H1 (cell line): ENCODE measurements at regions not wholly inside any gene's neighbourhood (a gene's known extent, or its start where the extent isn't known, plus 50 kb on each side); places are given as distances from the start of the nearest gene placed in this dataset.

ENCODE experiments used
- CTCF ChIA-PET: fragments of 300-600 bp; sonication (Branson Sonifier 250); formaldehyde crosslinking; loops from one replicate; lab custom pipeline; 2021; ENCODE audit not compliant: partially characterized antibody; lab: Charles Lee
- POLR2A ChIA-PET: fragments of 300-600 bp; sonication (Branson Sonifier 250); formaldehyde crosslinking; loops from one replicate; lab custom pipeline; 2021; ENCODE audit warnings: inconsistent platforms; ENCODE audit not compliant: partially characterized antibody; lab: Charles Lee
- DNase-seq, 2 experiments: peaks; one replicate each; pipeline versions ENCODE4 v3.0.0 to v3.0.0-alpha.2; 2010 to 2022; ENCODE audit warnings: low spot score in 2 of 2, low read depth in 1 of 2, mixed read lengths in 1 of 2
- FAIRE-seq: peaks from 2 replicates; lab custom pipeline; 2011; peaks lifted over from hg19 to GRCh38; lab: Jason Lieb, UNC
- H2AFZ ChIP-seq: 2 replicates; pipeline ENCODE4 v1.8.1; 2012; ENCODE audit warnings: low read length, inconsistent platforms
- H2AK5ac ChIP-seq: 2 replicates; pipeline ENCODE4 v1.6.1; 2013; ENCODE audit warnings: low read depth, low read length
- H2BK120ac ChIP-seq: replicated peaks from 2 replicates; pipeline ENCODE3; 2013; ENCODE audit warnings: low read depth, low read length, inconsistent platforms
- H2BK12ac ChIP-seq: 2 replicates; pipeline ENCODE4 v1.6.1; 2013; ENCODE audit warnings: low read depth, low read length
- H2BK15ac ChIP-seq: 2 replicates; pipeline ENCODE4 v1.6.1; 2013; ENCODE audit warnings: low read length
- H2BK20ac ChIP-seq: 2 replicates; pipeline ENCODE4 v1.6.1; 2013; ENCODE audit warnings: low read length
- H2BK5ac ChIP-seq: 2 replicates; pipeline ENCODE4 v1.6.1; 2013; ENCODE audit warnings: low read depth, low read length
- H3K14ac ChIP-seq: 2 replicates; pipeline ENCODE4 v1.6.1; 2013; ENCODE audit warnings: inconsistent platforms; ENCODE audit not compliant: insufficient read length
- H3K18ac ChIP-seq: 2 replicates; pipeline ENCODE4 v1.6.1; 2013; ENCODE audit warnings: low read length; ENCODE audit errors: extremely low read depth
- H3K23ac ChIP-seq: 2 replicates; pipeline ENCODE4 v1.6.1; 2013; ENCODE audit warnings: inconsistent platforms; ENCODE audit not compliant: insufficient read length
- H3K23me2 ChIP-seq: 2 replicates; pipeline ENCODE4 v1.6.1; 2013; ENCODE audit warnings: low read depth, low read length
- H3K27ac ChIP-seq: 2 replicates; pipeline ENCODE4 v1.6.1; 2011; ENCODE audit warnings: low read depth, low read length, inconsistent platforms
- H3K27me3 ChIP-seq, 4 experiments: replicated peaks in 1 of 4; 1 replicate in 1 of 4; 2 replicates in 3 of 4; pipeline versions ENCODE4 v1.6.1 to v1.8.1; 2011 to 2013; ENCODE audit warnings: low read length in 3 of 4, mild to moderate bottlenecking in 3 of 4, inconsistent platforms in 2 of 4, mixed read lengths in 2 of 4, moderate library complexity in 1 of 4; ENCODE audit not compliant: control insufficient read depth in 3 of 4, insufficient read depth in 3 of 4; ENCODE audit errors: extremely low read depth in 1 of 4
- H3K36me3 ChIP-seq, 4 experiments: 2 replicates each; pipeline versions ENCODE4 v1.6.1 to v1.8.1; 2011 to 2013; ENCODE audit warnings: mild to moderate bottlenecking in 4 of 4, low read length in 3 of 4, moderate library complexity in 2 of 4, control low read depth in 1 of 4, inconsistent platforms in 1 of 4; ENCODE audit not compliant: insufficient read depth in 4 of 4, control insufficient read depth in 2 of 4
- H3K4ac ChIP-seq: replicated peaks from 2 replicates; pipeline ENCODE3; 2013; ENCODE audit warnings: low read length, low read depth, mixed read lengths, inconsistent platforms; ENCODE audit not compliant: insufficient read length
- H3K4me1 ChIP-seq, 4 experiments: replicated peaks in 1 of 4; 1 replicate in 1 of 4; 2 replicates in 3 of 4; pipeline versions ENCODE4 v1.6.1 to v1.8.1; 2011 to 2013; ENCODE audit warnings: low read length in 3 of 4, inconsistent platforms in 2 of 4, mixed read lengths in 1 of 4; ENCODE audit not compliant: insufficient read depth in 4 of 4, control insufficient read depth in 3 of 4
- H3K4me2 ChIP-seq, 2 experiments: 2 replicates each; pipeline versions ENCODE4 v1.6.1 to v1.8.1; 2011 to 2013; ENCODE audit warnings: low read depth in 2 of 2, low read length in 2 of 2, control low read depth in 1 of 2, inconsistent platforms in 1 of 2, mild to moderate bottlenecking in 1 of 2; ENCODE audit not compliant: insufficient read depth in 1 of 2
- H3K4me3 ChIP-seq, 4 experiments: fragments of 200-600, 300-600 bp in 1 of 4; sonication (generic), shearing (Covaris generic), sonication (Bioruptor Twin) in 1 of 4; 2 replicates each; pipeline versions ENCODE4 v1.5.1 to v1.8.1; 2011 to 2016; ENCODE audit warnings: low read length in 4 of 4, low read depth in 3 of 4, control low read depth in 2 of 4, inconsistent platforms in 2 of 4, mild to moderate bottlenecking in 2 of 4, mixed read lengths in 1 of 4, moderate library complexity in 1 of 4; ENCODE audit not compliant: insufficient read depth in 2 of 4; ENCODE audit errors: extremely low read depth in 1 of 4
- H3K56ac ChIP-seq: replicated peaks from 2 replicates; pipeline ENCODE3; 2013; ENCODE audit warnings: low read depth, mild to moderate bottlenecking, mixed read lengths, low read length, inconsistent platforms; ENCODE audit not compliant: insufficient read length
- H3K79me1 ChIP-seq: 2 replicates; pipeline ENCODE4 v1.6.1; 2013; ENCODE audit warnings: low read depth, low read length, control low read depth
- H3K79me2 ChIP-seq, 2 experiments: 2 replicates each; pipeline versions ENCODE4 v1.6.1 to v1.8.1; 2012 to 2013; ENCODE audit warnings: low read length in 2 of 2, mild to moderate bottlenecking in 2 of 2, inconsistent platforms in 1 of 2; ENCODE audit not compliant: insufficient read depth in 2 of 2, control insufficient read depth in 1 of 2
- H3K9ac ChIP-seq, 4 experiments: replicated peaks in 1 of 4; 1 replicate in 1 of 4; 2 replicates in 3 of 4; pipeline versions ENCODE4 v1.6.1 to v1.8.1; 2011 to 2013; ENCODE audit warnings: low read depth in 3 of 4, low read length in 3 of 4, control low read depth in 2 of 4, mild to moderate bottlenecking in 2 of 4, moderate library complexity in 2 of 4, inconsistent platforms in 1 of 4; ENCODE audit errors: extremely low read depth in 1 of 4
- H3K9me3 ChIP-seq, 2 experiments: 2 replicates each; pipeline versions ENCODE4 v1.6.1 to v1.8.1; 2012 to 2013; ENCODE audit warnings: mild to moderate bottlenecking in 2 of 2, moderate library complexity in 2 of 2, control low read depth in 1 of 2, inconsistent platforms in 1 of 2, low read depth in 1 of 2, low read length in 1 of 2, mixed read lengths in 1 of 2; ENCODE audit not compliant: insufficient read depth in 2 of 2
- H4K20me1 ChIP-seq, 2 experiments: replicated peaks in 1 of 2; 2 replicates each; pipeline versions ENCODE3 to v1.8.1; 2011 to 2013; ENCODE audit warnings: inconsistent platforms in 2 of 2, low read length in 2 of 2, mild to moderate bottlenecking in 1 of 2; ENCODE audit not compliant: insufficient read depth in 2 of 2, control insufficient read depth in 1 of 2
- H4K5ac ChIP-seq: 2 replicates; pipeline ENCODE4 v1.6.1; 2013; ENCODE audit warnings: low read length, low read depth, mixed read lengths, inconsistent platforms; ENCODE audit not compliant: insufficient read length
- H4K8ac ChIP-seq: 2 replicates; pipeline ENCODE4 v1.8.0; 2013; ENCODE audit warnings: mild to moderate bottlenecking, moderate library complexity, low read length, inconsistent platforms; ENCODE audit not compliant: insufficient read depth; ENCODE audit errors: extremely low read depth
- H4K91ac ChIP-seq: replicated peaks from 2 replicates; pipeline ENCODE3; 2013; ENCODE audit warnings: low read length, mixed read lengths, inconsistent platforms; ENCODE audit not compliant: insufficient read length
- ATF2 ChIP-seq: IDR thresholded peaks from 2 replicates; pipeline ENCODE4 v1.6.1; 2012; ENCODE audit warnings: low read length, inconsistent platforms
- CTBP2 ChIP-seq: IDR thresholded peaks from 2 replicates; pipeline ENCODE4 v1.7.0; 2011; ENCODE audit warnings: borderline replicate concordance, mild to moderate bottlenecking, moderate library complexity, mixed read lengths, low read length; ENCODE audit not compliant: insufficient read depth, insufficient read length
- HDAC2 ChIP-seq, 2 experiments: fragments of 300-600 bp in 1 of 2; sonication (generic) in 1 of 2; IDR thresholded peaks; 2 replicates each; pipeline ENCODE4 v1.6.1; 2011 to 2012; ENCODE audit warnings: low read depth in 2 of 2, low read length in 2 of 2, mild to moderate bottlenecking in 2 of 2, moderate library complexity in 2 of 2, borderline replicate concordance in 1 of 2, inconsistent platforms in 1 of 2
- KDM4A ChIP-seq: IDR thresholded peaks from one replicate; pipeline ENCODE4 v1.7.1; 2012; ENCODE audit warnings: low read depth, mild to moderate bottlenecking, moderate library complexity, low read length, inconsistent platforms; ENCODE audit not compliant: severe bottlenecking
- MAFK ChIP-seq: IDR thresholded peaks from 2 replicates; pipeline ENCODE4 v1.6.1; 2012; ENCODE audit warnings: low read depth, mild to moderate bottlenecking, improper control_type of control experiment, low read length
- NANOG ChIP-seq: IDR thresholded peaks from 2 replicates; pipeline ENCODE4 v1.6.1; 2011; ENCODE audit warnings: low read length, low read depth, mild to moderate bottlenecking, inconsistent platforms; ENCODE audit not compliant: insufficient read depth, poor library complexity, severe bottlenecking
- RNF2 ChIP-seq: fragments of 200-900, 300-1000 bp; sonication (generic); IDR thresholded peaks from 2 replicates; pipeline ENCODE4 v1.7.1; 2016; ENCODE audit warnings: borderline replicate concordance, low read depth, mild to moderate bottlenecking, antibody characterized with exemption, low read length; ENCODE audit not compliant: poor library complexity, severe bottlenecking; ENCODE audit errors: missing control alignments
- SP1 ChIP-seq: IDR thresholded peaks from 2 replicates; pipeline ENCODE4 v1.6.1; 2011; ENCODE audit warnings: low read depth, low read length
- SP2 ChIP-seq: IDR thresholded peaks from 2 replicates; pipeline ENCODE4 v1.6.1; 2012; ENCODE audit warnings: mild to moderate bottlenecking, low read length, inconsistent platforms
- TBP ChIP-seq: IDR thresholded peaks from 2 replicates; pipeline ENCODE4 v1.6.1; 2011; ENCODE audit warnings: low read depth, low read length, improper control_type of control experiment
- TCF12 ChIP-seq: IDR thresholded peaks from 2 replicates; pipeline ENCODE4 v1.6.1; 2011; ENCODE audit warnings: low read depth, mild to moderate bottlenecking, low read length
- YY1 ChIP-seq: IDR thresholded peaks from 2 replicates; pipeline ENCODE4 v1.6.1; 2011; ENCODE audit warnings: low read depth, mild to moderate bottlenecking, low read length
- WGBS, 2 experiments: shearing (Covaris generic) in 1 of 2; methylation state at CpG; one replicate each; pipeline versions ENCODE4 v1.1.6 to v1.1.7; 2013 to 2015; ENCODE audit warnings: low lambda C conversion rate in 2 of 2, mixed read lengths in 2 of 2, inconsistent platforms in 1 of 2, low coverage in 1 of 2, missing lambda C conversion rate in 1 of 2; ENCODE audit not compliant: insufficient replicate concordance in 2 of 2, insufficient coverage in 1 of 2, insufficient read length in 1 of 2; ENCODE audit errors: extremely low coverage in 1 of 2, missing lambda C conversion rate in 1 of 2; 5-methylcytosine and 5-hydroxymethylcytosine counted together

DNA sequence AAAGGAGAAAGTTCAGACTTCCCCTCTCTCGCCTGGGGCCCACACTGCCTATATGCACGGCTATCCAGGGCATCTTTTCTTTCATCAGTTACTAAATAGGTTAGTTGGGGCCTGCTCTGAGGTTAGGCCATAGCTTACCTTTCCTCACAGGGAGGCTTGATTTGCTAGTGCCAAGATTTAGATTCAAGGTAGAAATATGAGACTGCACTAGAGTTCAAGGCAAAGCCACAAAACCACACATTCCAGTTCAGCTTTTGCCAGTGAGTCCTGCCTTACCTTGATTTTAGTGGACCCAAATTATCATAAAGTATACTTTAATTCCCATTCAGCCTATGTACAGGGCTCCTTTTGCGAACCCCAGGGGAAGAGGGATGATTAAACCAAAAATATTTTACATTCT lies 762.8 kb downstream of the PDHA2 start:
- Histone ChIP-seq H3K4me2 (no peak overlapping the region), H2BK12ac (no peak overlapping the region), H3K23ac (no peak overlapping the region), H3K4ac (no peak overlapping the region), H4K5ac (no peak overlapping the region), H3K27ac (no peak overlapping the region), H3K56ac (no peak overlapping the region), H4K20me1 (no peaks in the 10 kb centered on the region), H3K79me2 (no peaks in the 10 kb centered on the region), H4K91ac (no peak overlapping the region), H4K8ac (no peak overlapping the region), H3K9me3 (no peaks in the 10 kb centered on the region), H3K27me3 (no peaks in the 10 kb centered on the region), H3K18ac (no peak overlapping the region), H3K4me1 (peaks cover 0 to 2% (median 0%) of the 10 kb centered on the region in 4 experiments; a peak in 1 of 7 replicates), H2BK5ac (no peak overlapping the region), H2BK20ac (no peak overlapping the region), H2AK5ac (no peak overlapping the region), H2BK120ac (no peak overlapping the region), H3K4me3 (no peak overlapping the region), H3K9ac (no peak overlapping the region), H3K14ac (no peak overlapping the region), H3K79me1 (no peaks in the 10 kb centered on the region), H3K23me2 (no peaks in the 10 kb centered on the region), H2BK15ac (peak overlapping the region; percentile 61; the same call in 1 of the 2 replicates), H3K36me3 (no peaks in the 10 kb centered on the region), H2AFZ (peak overlapping the region; percentile 86; the same call in 1 of the 2 replicates)
- DNase-seq (no peak), FAIRE-seq (no peak)
- WGBS, 2 experiments = 88% methylated on average over 3 of the region's 3 CpGs; no CpG with 5 or more reads in 1 of the 2 experiments
- POLR2A ChIA-PET = no interaction called here
- CTCF ChIA-PET = no interaction called here
- TF ChIP-seq ATF2 = no peak
- no peak for TF ChIP-seq SP1
- TF ChIP-seq MAFK = no peak
- no peak for TF ChIP-seq SP2
- no peak for TF ChIP-seq NANOG
- TF ChIP-seq YY1 = no peak
- no peak for TF ChIP-seq KDM4A
- no peak for TF ChIP-seq HDAC2 (IDR thresholded peaks at IDR 0.05; ENCODE audit: borderline replicate concordance in 1 of 2, low read depth in 2 of 2, low read length in 2 of 2)
- no peak for TF ChIP-seq CTBP2
- no peak for TF ChIP-seq RNF2
- TF ChIP-seq TCF12 = no peak
- TF ChIP-seq TBP = no peak
